ENCODE measurements at regions not wholly inside any gene's neighbourhood (a gene's known extent, or its start where the extent isn't known, plus 50 kb on each side); places are given as distances from the start of the nearest gene placed in this dataset.

DNA sequence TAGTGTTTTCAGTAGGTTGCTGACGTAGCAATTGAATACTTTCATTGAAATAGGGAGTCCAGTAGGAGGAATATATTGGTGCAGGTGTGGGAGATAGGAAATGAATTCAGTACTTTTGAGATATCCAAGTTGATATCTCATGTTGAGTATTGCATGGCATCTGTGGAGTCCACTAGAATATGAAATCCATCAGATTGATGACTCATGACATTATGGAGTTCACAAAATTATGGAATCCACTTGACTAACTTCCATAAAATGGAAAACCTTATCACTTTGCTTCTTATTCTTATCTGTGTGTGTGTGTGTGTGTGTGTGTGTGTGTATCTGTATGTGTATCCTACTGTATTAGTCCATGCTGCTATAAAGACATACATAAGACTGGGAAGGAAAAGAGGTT is 513.5 kb upstream of the ZEB2 start:
- no peak for DNase-seq

DNA sequence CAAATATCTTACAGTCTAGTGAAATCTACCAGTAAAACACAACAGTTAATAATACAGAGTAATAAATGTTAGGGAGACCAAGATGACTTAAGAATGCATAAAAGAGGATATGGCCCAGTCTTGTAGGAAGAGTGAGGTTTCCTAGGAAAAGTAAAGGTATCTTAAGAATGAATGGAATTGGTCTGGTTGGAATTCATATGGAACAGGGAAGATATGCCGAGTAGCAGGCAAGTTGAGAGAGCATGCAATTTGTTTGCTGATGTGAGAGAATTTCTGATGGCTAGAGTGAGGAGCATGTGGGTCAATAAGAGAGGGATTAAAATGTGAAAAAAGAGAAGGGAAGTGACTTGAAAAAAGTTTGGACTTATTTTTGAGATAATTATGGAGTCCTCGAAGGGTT is 512.9 kb upstream of the ZEB2 start:
- no peak for DNase-seq

DNA sequence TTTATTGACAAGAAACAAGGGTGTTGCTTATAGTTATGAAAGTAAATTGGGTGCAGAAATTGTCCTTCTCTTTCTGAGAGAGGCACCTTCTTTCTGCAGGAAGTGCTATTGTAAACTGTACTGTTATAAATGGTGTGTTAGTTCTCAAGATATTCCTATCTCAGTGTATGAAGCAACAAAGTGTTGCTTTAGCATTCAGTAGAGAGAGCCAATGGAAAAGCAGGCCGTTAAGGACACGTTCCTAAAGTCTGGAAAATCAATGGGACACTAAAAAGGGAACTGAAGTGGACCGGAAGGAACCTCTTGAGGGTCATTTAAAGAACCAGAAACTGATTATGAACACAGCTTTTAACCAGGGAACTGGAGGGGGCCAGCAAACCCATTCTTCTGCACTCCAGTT is 510.0 kb upstream of the ZEB2 start:
- no peak for DNase-seq

DNA sequence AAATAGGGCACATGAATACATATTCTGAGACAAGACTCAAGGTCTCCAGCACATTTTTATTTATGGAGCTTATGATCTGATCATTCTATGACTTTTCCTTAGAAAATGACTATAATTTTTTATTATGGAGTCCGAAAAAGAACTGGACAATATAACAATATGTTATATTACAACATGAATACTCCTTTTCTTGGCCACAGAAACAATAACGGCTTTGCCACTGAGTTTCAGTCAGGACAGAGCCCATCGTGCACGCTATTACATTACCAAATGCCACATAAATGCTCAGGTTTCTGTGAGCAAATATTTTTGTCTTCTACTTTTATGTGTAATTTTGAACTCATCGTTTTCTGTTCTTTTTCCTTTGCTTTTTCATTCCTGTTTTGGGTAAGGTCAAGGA is 509.2 kb upstream of the ZEB2 start:
- no peak for DNase-seq

DNA sequence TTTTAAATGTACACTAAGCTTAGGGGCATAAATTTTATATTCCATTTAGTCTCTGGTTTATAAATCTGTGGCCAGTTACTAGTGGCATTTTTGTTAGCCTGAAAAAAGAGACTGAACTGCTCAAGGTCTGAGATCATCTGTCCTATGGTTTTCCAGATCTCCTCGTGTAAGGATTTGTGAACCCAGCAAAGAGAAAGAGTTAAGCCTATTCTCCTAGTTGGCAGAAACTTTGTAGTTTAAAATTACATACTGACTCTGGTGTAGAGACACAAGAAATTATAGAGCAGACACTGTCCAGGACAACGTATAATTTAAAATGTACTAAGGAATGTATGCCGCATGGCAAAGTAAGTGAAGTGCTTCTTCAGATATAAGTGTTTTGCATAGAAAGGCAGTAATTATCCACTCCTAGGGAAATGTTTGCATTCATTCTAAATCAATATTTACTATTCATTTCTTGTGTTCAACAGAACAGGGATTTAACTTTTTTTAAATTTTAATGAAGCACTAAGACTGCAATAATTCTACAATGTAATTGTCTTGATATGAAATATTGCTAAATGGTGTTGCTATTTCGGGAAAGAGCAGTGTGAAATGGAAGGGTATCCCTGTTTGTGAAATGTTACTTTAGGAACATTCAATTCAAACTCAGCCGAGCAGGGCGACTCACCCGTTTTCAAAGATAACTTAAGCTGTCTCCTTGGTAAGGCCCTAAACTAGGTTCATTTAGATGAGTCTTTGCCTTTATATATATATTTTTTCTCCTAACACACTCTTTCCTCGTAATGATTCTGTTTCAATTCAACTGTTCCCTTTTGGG is 508.4 kb upstream of the ZEB2 start:
- no peak for DNase-seq

DNA sequence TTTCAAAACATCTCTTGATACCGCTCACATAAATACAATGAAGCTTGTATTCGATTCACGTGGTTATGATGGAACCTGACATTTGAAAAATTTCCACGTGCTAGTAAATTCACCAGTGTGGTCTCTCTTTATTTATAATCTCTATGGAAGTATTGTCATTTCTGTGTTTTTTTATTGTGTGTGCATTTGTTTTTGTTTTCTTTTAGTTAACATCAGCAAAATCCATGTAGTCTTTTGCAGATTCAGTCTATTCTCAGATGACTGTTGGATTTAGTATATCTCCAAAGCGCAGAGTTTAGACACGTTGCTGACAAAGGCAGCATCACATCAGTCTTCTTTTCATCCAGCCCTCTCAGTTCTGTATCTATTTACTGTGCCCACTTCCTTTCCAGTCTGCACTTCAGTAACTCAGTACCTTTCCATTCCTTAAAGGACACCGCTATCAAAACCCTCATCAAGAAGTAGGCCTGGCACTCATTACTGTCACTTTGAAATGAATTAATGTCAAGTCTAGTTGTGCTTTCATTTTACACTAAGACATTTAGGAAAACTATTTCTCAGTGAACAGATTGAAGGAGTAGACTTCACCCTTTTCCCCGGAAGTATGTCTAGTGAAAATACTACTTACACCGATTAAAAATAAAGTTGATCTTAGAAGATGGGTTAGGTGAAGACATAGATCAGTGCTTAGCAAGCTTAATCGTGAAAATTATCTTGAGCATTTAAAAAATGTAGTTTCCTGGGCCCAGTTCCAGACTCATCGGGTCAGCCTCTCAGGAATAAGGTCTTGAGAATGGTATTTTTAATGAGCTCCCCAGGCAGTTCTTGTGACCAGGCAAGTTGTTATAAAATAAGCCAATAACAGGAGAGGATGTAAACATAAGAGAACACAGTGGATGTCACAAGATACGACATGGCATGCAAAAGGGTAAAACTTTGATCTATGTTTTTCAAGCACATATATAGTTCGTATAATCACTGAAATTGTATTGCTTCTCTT is 506.8 kb upstream of the ZEB2 start:
- no peak for DNase-seq

DNA sequence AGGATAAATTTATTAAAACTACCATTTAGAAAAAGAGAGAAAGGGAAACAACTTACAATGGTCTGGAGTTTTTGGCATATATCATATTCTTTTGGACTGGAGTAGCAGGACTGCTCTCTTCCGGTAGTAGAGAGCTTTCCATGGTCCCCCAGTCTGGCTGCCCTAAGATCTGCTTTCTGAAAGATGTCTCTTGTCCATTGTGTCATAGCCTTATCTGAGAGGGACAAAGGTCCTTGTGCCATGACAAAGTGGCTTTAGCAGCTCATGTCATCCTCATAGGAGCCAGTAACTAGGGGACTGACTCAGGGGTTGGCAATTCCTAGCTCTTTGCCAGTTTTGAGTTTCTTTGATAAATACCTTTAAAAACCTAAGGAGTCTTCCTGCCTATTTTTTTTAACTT is 505.5 kb upstream of the ZEB2 start:
- DNase-seq = no peak

DNA sequence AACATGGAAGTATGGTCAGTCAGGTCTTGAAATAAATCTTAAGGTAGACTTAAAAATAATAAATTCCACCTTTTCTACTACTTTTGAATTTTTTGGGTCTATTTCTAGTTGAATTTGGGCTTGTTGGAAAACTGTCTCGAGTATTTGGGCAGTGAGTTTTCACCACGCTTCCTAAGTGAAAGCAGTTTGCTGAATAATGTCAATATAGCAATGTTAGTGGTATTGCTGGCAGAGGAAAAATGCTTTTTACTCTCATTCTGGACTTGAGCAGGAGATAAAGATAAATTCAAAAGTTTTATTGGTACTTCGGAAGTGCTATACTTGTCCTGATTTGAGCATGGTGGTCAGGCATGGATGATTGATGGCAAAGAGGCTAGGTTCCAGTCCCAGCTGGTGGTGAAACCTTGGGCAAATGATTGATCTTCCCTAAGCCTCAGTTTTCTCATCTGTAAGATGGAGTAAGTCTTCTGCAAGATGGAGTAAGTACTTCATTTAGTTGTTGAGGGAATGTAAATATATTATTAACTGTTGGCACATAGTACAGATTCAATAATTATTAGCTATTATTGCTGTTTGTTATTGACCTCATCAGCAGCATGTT is 503.5 kb upstream of the ZEB2 start:
- no peak for DNase-seq

DNA sequence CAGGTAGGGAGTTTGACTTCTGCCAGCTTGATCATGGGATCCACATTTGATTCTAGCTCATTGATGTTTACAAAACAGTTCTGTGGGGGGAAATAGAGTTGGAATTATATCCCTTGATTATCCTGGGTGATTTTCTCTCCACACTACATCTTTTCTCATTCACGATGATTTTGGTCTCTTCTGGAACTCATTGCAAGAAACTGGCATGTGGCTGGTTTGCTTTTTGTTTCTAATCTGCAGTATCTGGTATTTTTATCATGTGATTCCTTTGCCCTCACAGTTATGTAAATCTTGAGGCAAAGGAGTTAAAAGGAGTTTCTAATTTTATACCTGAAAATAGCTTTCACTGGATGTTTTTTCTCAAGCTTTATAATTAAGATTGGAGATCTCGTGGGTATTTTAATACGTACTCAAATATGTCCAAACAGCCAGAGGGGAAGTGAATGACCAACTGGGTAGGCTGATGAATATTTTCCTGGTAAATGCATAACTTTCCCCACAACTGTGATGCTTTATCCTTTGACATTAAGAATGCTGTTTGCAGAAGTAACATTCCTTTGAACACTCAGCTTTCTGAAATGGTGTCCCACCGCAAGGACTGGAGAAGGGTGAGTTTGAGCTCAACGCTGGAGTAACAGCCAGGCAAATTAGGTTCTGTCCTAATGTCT is 502.9 kb upstream of the ZEB2 start:
- no peak for DNase-seq

DNA sequence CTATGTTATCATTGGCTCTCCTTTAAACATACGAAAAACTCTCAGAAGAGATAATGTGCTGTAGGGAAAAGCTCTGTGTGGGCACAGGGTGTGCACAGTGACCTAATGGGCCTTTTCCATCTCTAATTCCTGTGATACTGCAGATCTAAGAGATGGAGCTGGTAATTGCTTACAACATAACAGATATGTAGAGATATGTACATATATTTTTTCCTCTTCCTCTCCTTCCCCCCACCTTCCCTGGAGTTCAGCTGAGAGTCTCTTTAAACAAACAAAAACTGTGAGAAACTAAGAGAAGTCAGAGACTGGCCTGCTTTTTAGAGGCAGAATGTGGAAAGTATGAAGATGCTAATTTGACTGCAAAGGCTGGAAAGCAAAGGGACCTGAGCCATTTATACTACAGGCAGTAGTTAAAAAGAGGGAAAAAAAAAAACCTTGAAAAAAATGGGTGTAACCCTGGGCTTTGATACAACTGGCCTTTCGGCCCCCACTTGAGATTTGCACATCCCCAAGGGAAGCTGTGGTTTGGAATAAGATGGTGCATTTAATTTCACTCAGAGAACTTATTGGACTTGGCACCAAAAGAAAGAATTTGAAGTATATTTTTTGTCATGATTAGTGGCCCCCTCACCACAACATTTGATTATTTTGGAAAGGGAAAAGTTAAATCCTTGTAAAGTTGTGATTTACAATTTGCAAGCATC is 502.2 kb upstream of the ZEB2 start:
- no peak for DNase-seq

DNA sequence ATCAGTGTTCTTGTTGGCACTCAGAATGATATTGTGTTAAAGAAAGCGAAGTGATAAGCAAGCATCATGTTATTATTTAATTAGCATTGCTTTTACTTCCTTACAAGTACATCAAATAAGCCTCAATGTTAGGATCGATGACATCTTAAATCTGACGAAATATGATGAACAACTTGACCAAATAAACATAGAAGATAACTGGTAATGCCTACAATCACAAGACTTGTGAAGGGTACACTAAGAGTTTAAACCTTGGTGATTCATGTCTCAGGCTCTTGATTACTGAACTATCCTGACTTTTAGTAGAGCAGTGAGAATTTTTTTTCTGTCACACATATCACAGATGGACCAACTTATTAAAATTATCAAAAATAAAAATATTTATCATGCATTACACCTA is 500.8 kb upstream of the ZEB2 start:
- no peak for DNase-seq

DNA sequence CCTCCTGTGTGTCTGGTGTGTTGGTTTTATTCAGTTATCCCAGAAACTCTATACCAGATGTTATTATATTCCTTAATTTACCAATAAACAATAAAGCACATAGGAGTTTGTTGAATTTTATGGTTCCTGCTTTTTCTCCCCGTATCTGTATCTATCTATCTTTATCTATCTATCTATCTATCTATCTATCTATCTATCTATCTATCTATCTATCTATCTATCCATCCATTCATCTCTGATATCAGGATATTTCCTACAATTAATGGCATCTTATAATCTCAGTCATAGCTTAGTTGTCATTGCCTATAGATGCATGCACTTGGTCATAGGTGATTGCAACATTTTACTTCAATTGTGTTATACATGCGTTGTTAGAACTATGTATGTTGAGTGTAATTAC is 500.2 kb upstream of the ZEB2 start:
- no peak for DNase-seq

DNA sequence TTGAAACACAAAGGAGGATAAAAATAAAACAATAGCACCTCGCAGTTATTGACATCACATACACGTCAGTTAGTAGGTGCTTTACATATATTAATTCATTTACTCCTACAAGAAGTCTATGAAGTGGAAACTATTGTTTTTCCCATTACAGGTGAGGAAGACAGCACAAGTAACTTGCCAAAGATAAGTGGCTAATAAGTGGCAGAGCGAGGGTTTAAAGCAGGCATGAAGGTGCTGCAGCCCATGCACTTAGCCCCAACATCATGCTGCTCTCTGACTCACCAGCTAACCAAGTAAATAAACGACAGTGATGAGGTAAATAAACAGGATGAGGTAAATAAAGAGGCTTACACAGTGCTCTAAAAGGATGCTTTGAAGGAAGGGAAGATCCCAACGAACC is 498.6 kb upstream of the ZEB2 start:
- no peak for DNase-seq

DNA sequence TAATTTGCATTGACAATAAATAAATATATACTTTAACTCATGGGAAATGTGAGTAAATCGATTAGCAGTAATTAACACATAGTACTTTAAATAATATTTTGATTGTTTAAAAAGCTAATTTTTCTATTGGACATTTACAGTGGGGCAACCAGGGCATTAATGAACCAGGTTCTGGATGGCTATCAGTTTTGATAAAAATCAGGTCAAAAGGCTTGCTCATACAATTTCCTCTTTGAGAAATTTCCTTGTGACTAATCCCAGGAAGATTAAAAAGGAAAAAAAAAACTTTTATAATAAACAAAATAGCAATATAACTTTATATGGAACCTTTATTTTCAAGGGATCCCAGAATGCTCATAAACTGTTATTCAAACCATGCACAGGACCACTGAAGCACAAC is 497.2 kb upstream of the ZEB2 start:
- no peak for DNase-seq

DNA sequence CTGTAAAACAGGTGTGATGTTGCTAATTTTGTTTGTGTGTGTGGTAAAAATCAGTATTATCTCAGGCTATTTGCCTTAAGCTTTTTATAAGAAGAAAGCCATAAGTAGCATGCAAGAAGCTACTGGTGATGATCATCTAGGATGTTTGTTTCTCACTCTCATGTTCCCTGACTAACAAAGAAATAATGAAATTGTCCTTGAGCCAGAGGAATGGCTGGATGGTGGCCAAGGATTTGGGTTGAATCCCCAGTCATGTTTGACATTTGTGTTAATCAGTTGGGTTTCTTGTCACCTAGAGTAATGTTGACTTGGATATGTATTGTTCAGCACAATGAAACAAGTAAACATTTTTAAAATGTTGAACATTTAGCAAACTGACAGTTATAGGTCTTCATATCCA is 496.8 kb upstream of the ZEB2 start:
- no peak for DNase-seq

DNA sequence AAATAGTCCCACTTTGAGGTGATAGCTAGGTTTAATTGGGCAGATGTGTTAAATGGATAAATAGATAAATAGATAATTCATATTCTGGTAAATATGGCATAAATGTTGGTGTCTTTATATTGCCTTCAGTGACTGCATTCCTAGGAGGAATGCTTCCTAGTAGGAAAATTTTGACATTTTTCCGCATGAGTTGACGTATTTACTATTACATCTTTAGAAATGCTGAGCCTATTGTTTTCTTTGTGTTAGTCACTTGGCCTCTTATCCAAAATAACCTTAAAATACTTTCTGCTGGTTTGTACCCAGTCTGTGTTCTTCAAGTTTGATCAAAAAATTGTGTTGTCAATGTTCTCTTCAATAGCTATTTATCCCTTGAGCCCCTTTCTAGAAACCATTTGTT is 495.6 kb upstream of the ZEB2 start:
- DNase-seq = no peak

DNA sequence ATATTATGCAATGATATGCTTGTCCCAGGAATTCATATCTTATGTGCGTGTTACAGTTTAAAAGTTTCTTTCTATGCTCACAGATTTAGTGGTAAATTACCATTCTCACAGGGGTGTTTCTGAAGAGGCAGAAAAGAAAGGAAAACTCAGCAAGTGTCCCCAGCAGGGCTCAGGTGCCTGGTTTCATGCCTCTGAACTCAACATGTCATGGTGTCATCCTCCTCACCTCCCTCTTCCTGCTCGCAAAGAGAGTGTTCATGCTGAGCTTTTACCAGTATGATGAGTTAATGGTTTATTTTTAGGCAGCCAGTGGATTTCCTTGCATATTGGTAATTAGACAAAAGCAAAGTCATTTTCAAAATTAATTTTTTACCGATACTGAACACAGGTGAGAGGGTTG is 492.9 kb upstream of the ZEB2 start:
- no peak for DNase-seq

DNA sequence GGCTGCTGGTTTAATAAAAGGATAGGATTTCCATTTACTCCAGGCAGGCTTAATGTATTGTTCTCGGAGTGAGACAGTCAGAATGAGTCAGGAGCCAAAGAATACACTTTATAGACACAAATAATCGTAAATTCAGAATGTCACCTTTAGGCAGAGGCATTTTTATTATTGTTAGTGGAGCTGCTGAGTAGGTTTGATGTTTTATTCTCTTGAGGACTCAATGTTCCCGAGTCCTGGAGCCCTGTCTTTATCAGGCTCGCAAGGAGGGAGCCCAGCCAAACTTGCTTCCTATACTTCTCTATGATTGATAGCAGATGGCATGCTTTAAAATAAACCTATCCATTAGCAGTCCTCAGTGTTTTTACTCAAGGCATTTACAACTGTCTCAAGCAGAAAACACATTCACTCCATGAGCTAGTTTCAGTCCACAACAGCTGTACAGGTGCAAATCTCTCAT is 492.3 kb upstream of the ZEB2 start:
- DNase-seq = no peak

DNA sequence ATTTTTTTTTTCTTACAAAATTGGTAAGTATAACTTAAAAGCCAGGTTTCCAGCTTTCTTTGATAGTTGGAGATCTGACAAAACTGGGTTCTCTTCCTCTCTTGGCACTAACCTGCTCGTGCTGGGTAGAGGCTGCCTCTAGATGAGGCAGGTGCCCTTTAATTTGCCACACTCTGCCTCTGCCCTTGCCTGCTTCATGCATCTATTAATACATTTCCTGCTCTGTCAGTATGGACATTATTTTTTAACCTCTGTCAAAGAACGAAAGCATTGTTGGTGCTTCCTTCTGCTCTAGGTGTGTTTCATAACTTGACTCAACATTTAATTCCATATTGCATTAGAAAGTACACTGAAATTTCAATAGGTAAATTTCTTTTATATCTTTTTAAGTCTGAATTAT is 490.7 kb upstream of the ZEB2 start:
- no peak for DNase-seq

DNA sequence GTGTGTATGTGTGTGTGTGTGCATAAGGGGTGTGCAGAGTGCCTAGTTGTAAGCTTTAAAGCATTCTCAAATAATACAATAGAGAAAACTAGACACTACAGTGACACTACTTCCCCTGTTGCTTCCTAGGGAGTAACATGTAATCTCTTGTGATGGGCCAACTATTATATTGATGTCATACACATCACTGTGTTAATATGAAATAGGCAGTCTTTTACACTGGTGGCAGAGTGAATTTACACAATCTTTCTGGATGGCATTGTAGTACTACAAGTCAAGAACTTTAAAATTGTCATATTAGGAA is 488.0 kb upstream of the ZEB2 start:
- no peak for DNase-seq

DNA sequence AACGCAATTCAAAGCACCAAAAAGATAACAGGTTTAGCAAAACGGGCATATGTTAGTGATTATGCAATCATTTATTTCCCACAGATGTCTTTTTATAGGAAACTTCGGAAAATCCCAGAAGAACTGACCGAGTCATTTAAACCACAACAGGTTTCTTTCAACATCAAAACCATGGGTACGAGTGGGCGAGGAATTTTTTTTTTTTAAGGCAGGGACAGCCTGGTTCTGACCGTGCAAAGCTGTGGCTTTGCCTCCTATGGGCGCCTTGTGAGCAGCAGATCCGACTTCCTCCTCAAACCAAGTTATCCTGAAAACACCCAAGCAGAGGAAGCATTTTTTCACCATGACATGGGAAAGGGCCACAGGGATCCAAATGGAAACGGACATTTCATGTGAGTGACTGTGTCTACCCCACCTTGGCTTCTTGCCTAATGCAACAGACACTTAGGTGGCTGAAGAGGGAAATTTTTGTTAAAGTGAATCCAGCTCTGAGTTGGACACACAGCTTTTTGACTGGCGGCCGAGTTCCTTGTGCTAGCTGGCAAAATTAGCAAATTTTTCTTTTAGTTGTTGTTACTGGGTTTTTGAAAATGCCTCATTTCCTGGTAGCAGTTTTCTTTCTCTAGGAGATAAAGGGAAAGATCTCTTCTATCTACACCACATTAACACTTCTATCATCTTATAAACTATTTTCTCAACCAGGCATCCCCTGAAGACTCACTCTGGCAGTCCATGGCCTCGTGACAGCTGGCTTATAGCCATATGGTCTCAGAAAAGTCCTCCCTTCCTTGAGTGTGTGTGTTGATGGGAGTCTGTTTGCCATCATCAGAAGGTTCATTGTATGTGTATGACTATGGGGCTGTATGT is 487.4 kb upstream of the ZEB2 start:
- DNase-seq = no peak

DNA sequence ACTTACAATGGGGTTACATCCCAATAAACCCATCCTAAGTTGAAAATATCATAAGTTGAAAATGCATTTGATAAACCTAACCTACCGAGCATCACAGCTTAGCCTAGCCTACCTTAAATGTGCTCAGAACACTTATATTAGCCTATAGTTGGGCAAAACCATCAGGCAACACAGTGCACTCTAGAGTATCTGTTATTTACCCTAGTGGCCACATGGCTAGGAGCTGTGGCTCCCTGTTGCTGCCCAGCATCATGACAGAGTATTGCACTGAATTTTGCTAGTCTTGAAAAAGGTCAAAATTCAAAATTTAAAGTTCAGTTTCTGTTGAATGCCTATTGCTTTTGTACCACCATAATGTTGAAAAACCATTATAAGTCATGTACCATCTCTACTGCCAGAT is 482.7 kb upstream of the ZEB2 start:
- no peak for DNase-seq
